ENCODE measurements at regions not wholly inside any gene's neighbourhood (a gene's known extent, or its start where the extent isn't known, plus 50 kb on each side); places are given as distances from the start of the nearest gene placed in this dataset.

DNA sequence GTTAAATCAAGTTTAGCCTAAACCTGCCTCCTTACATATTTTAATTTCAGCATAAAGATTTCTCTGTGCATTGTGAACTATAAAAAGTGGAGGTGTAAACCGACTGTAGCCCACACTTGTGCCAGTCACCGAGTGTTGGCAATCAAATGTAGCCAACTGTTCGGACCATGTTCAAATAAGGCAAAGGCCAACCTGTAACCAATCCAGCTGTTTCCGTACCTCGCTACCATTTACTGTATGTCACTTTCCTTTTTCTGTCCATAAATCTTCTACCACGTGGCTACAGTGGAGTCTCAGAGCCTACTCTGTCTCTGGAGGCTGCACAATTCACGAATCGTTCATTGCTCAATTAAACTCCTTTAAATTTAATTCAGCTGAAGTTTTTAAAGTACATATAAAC, 156.0 kb downstream of the SLC25A46 start:
- TF ChIP-seq ATF3 (IDR thresholded peaks at IDR 0.05; ENCODE audit: insufficient read depth, low read depth, low read length), result no peak
- no peak for TF ChIP-seq SP2 (IDR thresholded peaks at IDR 0.05; ENCODE audit: low read length)
